Endometrial microvascular endothelial cells (primary cell): ENCODE measurements at regions not wholly inside any gene's neighbourhood (a gene's known extent, or its start where the extent isn't known, plus 50 kb on each side); places are given as distances from the start of the nearest gene placed in this dataset.

ENCODE experiments used
- in situ Hi-C: cut with HindIII; loops from 2 replicates; pipeline ENCODE4 v1.10.0; 2017; ENCODE audit warnings: low sequenced_read_pairs, low pct_unique_long_range_greater_than_20kb; ENCODE audit errors: inconsistent ontology term

- in situ Hi-C loops, result no loop called here
These were observed 227.2 kb downstream of the BRD1 start for GRCh38 chr22:49600468-49600867.

- in situ Hi-C loops, result no loop called here
These were observed 227.8 kb downstream of the BRD1 start for GRCh38 chr22:49599691-49600455.

- in situ Hi-C loops, result no loop called here
These were observed 228.6 kb downstream of the BRD1 start for GRCh38 chr22:49599039-49599438.

- in situ Hi-C loops, result no loop called here
These were observed 229.3 kb downstream of the BRD1 start for GRCh38 chr22:49598338-49598737.

- in situ Hi-C loops, result no loop called here
These were observed 230.1 kb downstream of the BRD1 start for GRCh38 chr22:49597428-49598039.

GRCh38 chr22:49595465-49596078 lies 232.1 kb downstream of the BRD1 start:
- in situ Hi-C loops, result no loop called here

GRCh38 chr22:49594078-49594477 lies 233.6 kb downstream of the BRD1 start:
- in situ Hi-C loops, result no loop called here

GRCh38 chr22:49593509-49593908 lies 234.2 kb downstream of the BRD1 start:
- in situ Hi-C loops, result no loop called here

- in situ Hi-C loops, result no loop called here
These were observed 234.7 kb downstream of the BRD1 start for GRCh38 chr22:49592780-49593501.

GRCh38 chr22:49590851-49591445 lies 236.7 kb downstream of the BRD1 start:
- in situ Hi-C loops, result no loop called here

GRCh38 chr22:49590381-49590780 lies 237.3 kb downstream of the BRD1 start:
- in situ Hi-C loops, result no loop called here

- in situ Hi-C loops, result no loop called here
These were observed 237.9 kb downstream of the BRD1 start for GRCh38 chr22:49589811-49590210.

GRCh38 chr22:49589301-49589700 lies 238.4 kb downstream of the BRD1 start:
- in situ Hi-C loops, result no loop called here

GRCh38 chr22:49588739-49589138 lies 238.9 kb downstream of the BRD1 start:
- in situ Hi-C loops, result no loop called here

GRCh38 chr22:49587987-49588386 lies 239.7 kb downstream of the BRD1 start:
- in situ Hi-C loops, result no loop called here

- in situ Hi-C loops, result no loop called here
These were observed 240.3 kb downstream of the BRD1 start for GRCh38 chr22:49587421-49587820.

- in situ Hi-C loops, result no loop called here
These were observed 240.8 kb downstream of the BRD1 start for GRCh38 chr22:49586873-49587272.

GRCh38 chr22:49586244-49586748 lies 241.4 kb downstream of the BRD1 start:
- in situ Hi-C loops, result no loop called here
